SK-N-SH treated with all-trans-retinoic acid at 6 μM for 48 hours (cell line): ENCODE measurements at regions not wholly inside any gene's neighbourhood (a gene's known extent, or its start where the extent isn't known, plus 50 kb on each side); places are given as distances from the start of the nearest gene placed in this dataset.

ENCODE experiments used
- ATAC-seq: fragments of 200-7000 bp; cut with Tn5 transposase; 3 replicates; pipeline ENCODE4 v1.9.1; 2020; ENCODE audit warnings: mild to moderate bottlenecking, moderate library complexity
- ARNTL ChIP-seq: fragments of 450-650 bp; formaldehyde crosslinking; IDR thresholded peaks from 2 replicates; pipeline ENCODE4 v1.5.0; 2020; ENCODE audit warnings: low read depth, mild to moderate bottlenecking, moderate library complexity, borderline replicate concordance
- BACH2 ChIP-seq: fragments of 250-450 bp; sonication (Bioruptor Pico); IDR thresholded peaks from 2 replicates; pipeline ENCODE4 v1.9.0; 2021; ENCODE audit warnings: mild to moderate bottlenecking, borderline replicate concordance
- CREB5 ChIP-seq: fragments of 250-450 bp; sonication (Bioruptor Pico); IDR thresholded peaks from 2 replicates; pipeline ENCODE4 v1.5.1; 2020; ENCODE audit warnings: low read depth, mild to moderate bottlenecking, moderate library complexity
- CSDC2 ChIP-seq: fragments of 250-450 bp; sonication (Bioruptor Pico); IDR thresholded peaks from 2 replicates; pipeline ENCODE4 v1.5.0; 2020; ENCODE audit warnings: mild to moderate bottlenecking, moderate library complexity
- CSRNP3 ChIP-seq: fragments of 250-450 bp; sonication (Bioruptor Pico); IDR thresholded peaks from 2 replicates; pipeline ENCODE4 v1.5.1; 2021; ENCODE audit warnings: mild to moderate bottlenecking, moderate library complexity
- ESRRG ChIP-seq: fragments of 250-450 bp; sonication (Bioruptor Pico); IDR thresholded peaks from 2 replicates; pipeline ENCODE4 v1.6.1; 2021; ENCODE audit warnings: mild to moderate bottlenecking
- GLIS3 ChIP-seq: fragments of 250-450 bp; sonication (Bioruptor Pico); IDR thresholded peaks from 2 replicates; pipeline ENCODE4 v1.5.0; 2020; ENCODE audit warnings: mild to moderate bottlenecking, moderate library complexity
- OSR1 ChIP-seq: fragments of 250-450 bp; sonication (Bioruptor Pico); IDR thresholded peaks from 2 replicates; pipeline ENCODE4 v1.8.0; 2022; ENCODE audit warnings: moderate library complexity, mild to moderate bottlenecking, inconsistent platforms
- PATZ1 ChIP-seq: fragments of 250-450 bp; sonication (Bioruptor Pico); IDR thresholded peaks from 2 replicates; pipeline ENCODE4 v1.8.0; 2020; ENCODE audit warnings: mild to moderate bottlenecking, moderate library complexity, borderline replicate concordance
- RARB ChIP-seq: fragments of 250-450 bp; sonication (Bioruptor Pico); IDR thresholded peaks from 2 replicates; pipeline ENCODE4 v1.8.0; 2021; ENCODE audit warnings: mild to moderate bottlenecking, moderate library complexity
- SNAI2 ChIP-seq: fragments of 250-450 bp; sonication (Bioruptor Pico); IDR thresholded peaks from 2 replicates; pipeline ENCODE4 v1.5.0; 2020; ENCODE audit warnings: mild to moderate bottlenecking, moderate library complexity
- TOX ChIP-seq: fragments of 250-450 bp; sonication (Bioruptor Pico); IDR thresholded peaks from 2 replicates; pipeline ENCODE4 v1.8.0; 2021; ENCODE audit warnings: mild to moderate bottlenecking, moderate library complexity, borderline replicate concordance
- TSHZ2 ChIP-seq: fragments of 250-450 bp; sonication (Bioruptor Pico); IDR thresholded peaks from 2 replicates; pipeline ENCODE4 v1.5.0; 2020; ENCODE audit warnings: mild to moderate bottlenecking, moderate library complexity
- ZC3H10 ChIP-seq: fragments of 250-450 bp; sonication (Bioruptor Pico); IDR thresholded peaks from 2 replicates; pipeline ENCODE4 v1.5.1; 2021; ENCODE audit warnings: mild to moderate bottlenecking, moderate library complexity
- ZFP3 ChIP-seq: fragments of 250-450 bp; sonication (Bioruptor Pico); IDR thresholded peaks from 2 replicates; pipeline ENCODE4 v1.5.0; 2020; ENCODE audit warnings: mild to moderate bottlenecking, moderate library complexity
- ZFP30 ChIP-seq: fragments of 450-650 bp; formaldehyde crosslinking; IDR thresholded peaks from 2 replicates; pipeline ENCODE4 v1.5.0; 2022; ENCODE audit warnings: mild to moderate bottlenecking, moderate library complexity
- ZNF565 ChIP-seq: fragments of 450-650 bp; formaldehyde crosslinking; conservative IDR thresholded peaks from 2 replicates; pipeline ENCODE4 v1.5.0; 2020; ENCODE audit warnings: low read depth, mild to moderate bottlenecking, moderate library complexity
- ZNF70 ChIP-seq: fragments of 450-650 bp; formaldehyde crosslinking; IDR thresholded peaks from 2 replicates; pipeline ENCODE4 v1.5.0; 2020; ENCODE audit warnings: mild to moderate bottlenecking, moderate library complexity
- ZNF8 ChIP-seq: fragments of 450-650 bp; formaldehyde crosslinking; IDR thresholded peaks from 2 replicates; pipeline ENCODE4 v1.5.0; 2020; ENCODE audit warnings: mild to moderate bottlenecking, moderate library complexity

- TF ChIP-seq TOX = no peak
- no peak for TF ChIP-seq ZC3H10 (CRISPR knock-in tag)
- no peak for TF ChIP-seq ARNTL (CRISPR knock-in tag)
- TF ChIP-seq TSHZ2 (CRISPR knock-in tag) = no peak
- TF ChIP-seq RARB (CRISPR knock-in tag) = no peak
- TF ChIP-seq ZFP30 (CRISPR knock-in tag) = no peak
- no peak for TF ChIP-seq ZNF565 (CRISPR knock-in tag)
- TF ChIP-seq CREB5 = no peak
- TF ChIP-seq ZNF70 (CRISPR knock-in tag) = no peak
- no peak for TF ChIP-seq GLIS3 (CRISPR knock-in tag)
- no peak for TF ChIP-seq BACH2
- no peak for TF ChIP-seq PATZ1
- TF ChIP-seq ZFP3 = no peak
- no peak for TF ChIP-seq CSRNP3 (CRISPR knock-in tag)
- TF ChIP-seq ESRRG (CRISPR knock-in tag) = no peak
- TF ChIP-seq SNAI2 (CRISPR knock-in tag) = no peak
- TF ChIP-seq OSR1 (CRISPR knock-in tag) = no peak
- ATAC-seq = no peak
These were observed 368.3 kb upstream of the AZI2 start for GRCh38 chr3:28716939-28717338.

GRCh38 chr3:28718074-28718849, 369.6 kb upstream of the AZI2 start:
- ATAC-seq = no peak

More at GRCh38 chr3:28718074-28718849, 369.6 kb upstream of the AZI2 start:
- TF ChIP-seq CREB5 = no peak
- no peak for TF ChIP-seq BACH2
- no peak for TF ChIP-seq ZNF8
- TF ChIP-seq TOX = no peak
- TF ChIP-seq PATZ1 = no peak
- TF ChIP-seq CSDC2 (CRISPR knock-in tag) = no peak
- no peak for TF ChIP-seq ARNTL (CRISPR knock-in tag)
- no peak for TF ChIP-seq ZC3H10 (CRISPR knock-in tag)
